Caco-2 (cell line): ENCODE measurements at regions not wholly inside any gene's neighbourhood (a gene's known extent, or its start where the extent isn't known, plus 50 kb on each side); places are given as distances from the start of the nearest gene placed in this dataset.

Experiments used
- BruUV-seq: library from RNA; stranded (reverse); fragments of 400-500 nt; replicated peaks from 2 replicates; lab custom pipeline; 2021; lab: Mats Ljungman, UMichigan
- CTCF ChIA-PET: fragments of 300-600 bp; sonication (Branson Sonifier 250); formaldehyde crosslinking; loops from one replicate; lab custom pipeline; 2022; ENCODE audit warnings: antibody characterized with exemption; lab: Charles Lee
- POLR2A ChIA-PET: fragments of 300-600 bp; sonication (Branson Sonifier 250); formaldehyde crosslinking; loops from one replicate; lab custom pipeline; 2022; ENCODE audit warnings: antibody characterized with exemption; lab: Charles Lee
- DNase-seq, 2 experiments: peaks; one replicate each; pipeline versions ENCODE4 v3.0.0 to v3.0.0-alpha.2; 2020 to 2022
- H3K27me3 ChIP-seq: replicated peaks from 2 replicates; pipeline ENCODE4 v1.6.0; 2011; ENCODE audit warnings: low read length; ENCODE audit not compliant: control insufficient read depth, insufficient read depth
- H3K36me3 ChIP-seq: 2 replicates; pipeline ENCODE4 v1.5.1; 2011; ENCODE audit warnings: low read length; ENCODE audit not compliant: control insufficient read depth, insufficient read depth
- H3K4me1 ChIP-seq: fragments of 250-450 bp; sonication (Bioruptor Pico); 2 replicates; pipeline ENCODE4 v1.5.1; 2020; ENCODE audit warnings: mild to moderate bottlenecking
- H3K4me3 ChIP-seq: 2 replicates; pipeline ENCODE4 v1.5.1; 2011; ENCODE audit warnings: low read depth, mild to moderate bottlenecking, control low read depth, low read length
- H3K9me3 ChIP-seq: fragments of 250-450 bp; sonication (Bioruptor Pico); 2 replicates; pipeline ENCODE4 v1.5.1; 2020; ENCODE audit warnings: mild to moderate bottlenecking, moderate library complexity
- H3K27ac Mint-ChIP-seq: one replicate; pipeline ENCODE4 v1.8.0; 2022; ENCODE audit warnings: mixed read lengths; ENCODE audit not compliant: unreplicated experiment
- H3K27me3 Mint-ChIP-seq: one replicate; pipeline ENCODE4 v1.8.0; 2022; ENCODE audit warnings: mixed read lengths; ENCODE audit not compliant: insufficient read depth, unreplicated experiment
- H3K36me3 Mint-ChIP-seq: one replicate; pipeline ENCODE4 v1.8.0; 2022; ENCODE audit warnings: mild to moderate bottlenecking, mixed read lengths; ENCODE audit not compliant: insufficient read depth, unreplicated experiment
- H3K4me1 Mint-ChIP-seq: one replicate; pipeline ENCODE4 v1.8.0; 2022; ENCODE audit warnings: low read depth, mixed read lengths; ENCODE audit not compliant: unreplicated experiment
- H3K4me3 Mint-ChIP-seq: one replicate; pipeline ENCODE4 v1.8.0; 2022; ENCODE audit warnings: mild to moderate bottlenecking, moderate library complexity, mixed read lengths; ENCODE audit not compliant: unreplicated experiment
- H3K9me3 Mint-ChIP-seq: one replicate; pipeline ENCODE4 v1.8.0; 2022; ENCODE audit warnings: mixed read lengths; ENCODE audit not compliant: unreplicated experiment
- CTCF ChIP-seq, 2 experiments: fragments of 200-600 bp in 1 of 2; IDR thresholded peaks; 1 replicate in 1 of 2; 2 replicates in 1 of 2; pipeline versions ENCODE4 v1.5.1 to v1.8.0; 2011 to 2022; ENCODE audit warnings: antibody characterized with exemption in 1 of 2, control low read depth in 1 of 2, inconsistent platforms in 1 of 2, low read depth in 1 of 2, low read length in 1 of 2, mild to moderate bottlenecking in 1 of 2, moderate library complexity in 1 of 2; ENCODE audit not compliant: insufficient read depth in 1 of 2, severe bottlenecking in 1 of 2, unreplicated experiment in 1 of 2
- intact Hi-C: fragments of 100-400 bp; cut with micrococcal nuclease; formaldehyde crosslinking; loops from one replicate; pipeline ENCODE4 v1.10.0; 2022; ENCODE audit not compliant: unreplicated experiment

GRCh38 chr9:79004032-79004431 is 567.7 kb upstream of the TLE4 start:
- Histone ChIP-seq H3K4me1 (no peaks in the 10 kb centered on the region), H3K4me3 (no peak overlapping the region), H3K9me3 (no peaks in the 10 kb centered on the region), H3K27me3 (no peaks in the 10 kb centered on the region), H3K36me3 (no peaks in the 10 kb centered on the region)
- ChIA-PET CTCF (no interaction called here), POLR2A (no interaction called here)
- DNase-seq: no peak
- Mint-ChIP-seq H3K27ac (no peak overlapping the region), H3K9me3 (no peaks in the 10 kb centered on the region), H3K27me3 (no peaks in the 10 kb centered on the region), H3K36me3 (no peaks in the 10 kb centered on the region), H3K4me1 (no peaks in the 10 kb centered on the region), H3K4me3 (no peak overlapping the region)
- no TSS peak for BruUV-seq
- intact Hi-C loops: no loop called here
- TF ChIP-seq CTCF (IDR thresholded peaks at IDR 0.05; ENCODE audit: insufficient read depth in 1 of 2, low read depth in 1 of 2, low read length in 1 of 2, severe bottlenecking in 1 of 2, unreplicated experiment in 1 of 2): no peak

GRCh38 chr9:79006546-79006945 is 565.2 kb upstream of the TLE4 start:
- H3K4me1 ChIP-seq: no peaks in the 10 kb centered on the region
- TF ChIP-seq CTCF (IDR thresholded peaks at IDR 0.05; ENCODE audit: insufficient read depth in 1 of 2, low read depth in 1 of 2, low read length in 1 of 2, severe bottlenecking in 1 of 2, unreplicated experiment in 1 of 2): no peak
- no TSS peak for BruUV-seq
- intact Hi-C loops: no loop called here
- Mint-ChIP-seq H3K36me3 (no peaks in the 10 kb centered on the region), H3K9me3 (no peaks in the 10 kb centered on the region), H3K4me3 (no peak overlapping the region), H3K4me1 (no peaks in the 10 kb centered on the region), H3K27ac (no peak overlapping the region), H3K27me3 (no peaks in the 10 kb centered on the region)
- ChIA-PET POLR2A (no interaction called here), CTCF (no interaction called here)
- DNase-seq: no peak
- H3K27me3 ChIP-seq: no peaks in the 10 kb centered on the region
- H3K9me3 ChIP-seq: no peaks in the 10 kb centered on the region
- no peak overlapping the region for H3K4me3 ChIP-seq
- H3K36me3 ChIP-seq: no peaks in the 10 kb centered on the region

GRCh38 chr9:79007701-79008483 is 563.9 kb upstream of the TLE4 start:
- no peak for DNase-seq
- no peak for TF ChIP-seq CTCF (IDR thresholded peaks at IDR 0.05; ENCODE audit: insufficient read depth in 1 of 2, low read depth in 1 of 2, low read length in 1 of 2, severe bottlenecking in 1 of 2, unreplicated experiment in 1 of 2)
- intact Hi-C loops: no loop called here
- ChIA-PET POLR2A (no interaction called here), CTCF (no interaction called here)
- H3K4me3 Mint-ChIP-seq: no peak overlapping the region
- Histone ChIP-seq H3K36me3 (no peaks in the 10 kb centered on the region), H3K4me3 (no peak overlapping the region), H3K9me3 (no peaks in the 10 kb centered on the region), H3K4me1 (no peaks in the 10 kb centered on the region), H3K27me3 (no peaks in the 10 kb centered on the region)
- BruUV-seq: no TSS peak
- H3K9me3 Mint-ChIP-seq: no peaks in the 10 kb centered on the region
- no peaks in the 10 kb centered on the region for H3K36me3 Mint-ChIP-seq
- H3K4me1 Mint-ChIP-seq: no peaks in the 10 kb centered on the region
- H3K27ac Mint-ChIP-seq: no peak overlapping the region
- H3K27me3 Mint-ChIP-seq: no peaks in the 10 kb centered on the region
